LNCaP clone FGC (cell line): ENCODE measurements at regions not wholly inside any gene's neighbourhood (a gene's known extent, or its start where the extent isn't known, plus 50 kb on each side); places are given as distances from the start of the nearest gene placed in this dataset.
A peak's percentile ranks its signal among the peaks of the same experiment; 100 is the strongest.

Experiments
- DNase-seq: peaks from one replicate; pipeline ENCODE4 v3.0.0-alpha.2; 2011; ENCODE audit warnings: low read depth
- H3K4me3 ChIP-seq: 2 replicates; pipeline ENCODE4 v1.5.1; 2011; ENCODE audit warnings: mild to moderate bottlenecking, low read depth, low read length, control low read depth
- CTCF ChIP-seq: IDR thresholded peaks from 2 replicates; pipeline ENCODE4 v1.5.1; 2012; ENCODE audit warnings: mild to moderate bottlenecking; ENCODE audit not compliant: control insufficient read depth, insufficient read depth; ENCODE audit errors: extremely low read depth

GRCh38 chr15:97200161-97200560 lies 760.3 kb upstream of the ARRDC4 start:
- TF ChIP-seq CTCF: no peak
- no peak overlapping the region for H3K4me3 ChIP-seq
- no peak for DNase-seq

GRCh38 chr15:97210277-97210676 lies 750.2 kb upstream of the ARRDC4 start:
- no peak for DNase-seq
- H3K4me3 ChIP-seq: no peak overlapping the region
- no peak for TF ChIP-seq CTCF

GRCh38 chr15:97215629-97216028 lies 744.9 kb upstream of the ARRDC4 start:
- DNase-seq: no peak
- no peak for TF ChIP-seq CTCF
- H3K4me3 ChIP-seq: no peak overlapping the region

- H3K4me3 ChIP-seq: no peak overlapping the region
- DNase-seq: no peak
- TF ChIP-seq CTCF: no peak
Measured at GRCh38 chr15:97224191-97224641, 736.3 kb upstream of the ARRDC4 start.

- peak; percentile 90 for TF ChIP-seq CTCF
- DNase-seq: peak; percentile 10
- H3K4me3 ChIP-seq: no peak overlapping the region
Measured at GRCh38 chr15:97234851-97235610, 725.5 kb upstream of the ARRDC4 start.

GRCh38 chr15:97235611-97235985 lies 724.9 kb upstream of the ARRDC4 start:
- no peak for DNase-seq
- no peak for TF ChIP-seq CTCF
- H3K4me3 ChIP-seq: no peak overlapping the region

GRCh38 chr15:97236140-97236539 lies 724.4 kb upstream of the ARRDC4 start:
- TF ChIP-seq CTCF: no peak
- DNase-seq: no peak

More at GRCh38 chr15:97236140-97236539, 724.4 kb upstream of the ARRDC4 start:
- H3K4me3 ChIP-seq: no peak overlapping the region
